Endothelial cell of umbilical vein (primary cell): ENCODE measurements at regions not wholly inside any gene's neighbourhood (a gene's known extent, or its start where the extent isn't known, plus 50 kb on each side); places are given as distances from the start of the nearest gene placed in this dataset.

Source experiments
- BruUV-seq: library from RNA; stranded (reverse); fragments of 400-500 nt; replicated peaks from 2 replicates; lab custom pipeline; 2021; lab: Mats Ljungman, UMichigan
- CTCF ChIA-PET: fragments of 300-600, 350-600 bp; sonication (Branson Sonifier 250); formaldehyde crosslinking; loops from one replicate; lab custom pipeline; 2021; ENCODE audit warnings: antibody characterized with exemption, inconsistent platforms; lab: Charles Lee
- POLR2A ChIA-PET: fragments of 300-600, 350-600 bp; sonication (Branson Sonifier 250); formaldehyde crosslinking; loops from one replicate; lab custom pipeline; 2021; ENCODE audit warnings: antibody characterized with exemption, inconsistent platforms; lab: Charles Lee
- DNase-seq: peaks from one replicate; pipeline ENCODE4 v3.0.0-alpha.2; 2011; ENCODE audit warnings: low read depth, low spot score
- FAIRE-seq: peaks from 2 replicates; lab custom pipeline; 2011; peaks lifted over from hg19 to GRCh38; lab: Jason Lieb, UNC
- H2AFZ ChIP-seq: 2 replicates; pipeline ENCODE4 v1.6.0; 2012; ENCODE audit warnings: low read depth, low read length, control low read depth, inconsistent platforms
- H3K27ac ChIP-seq: 2 replicates; pipeline ENCODE4 v1.5.1; 2011; ENCODE audit warnings: low read depth, mild to moderate bottlenecking, control low read depth, low read length, moderate library complexity; ENCODE audit not compliant: insufficient read depth
- H3K27me3 ChIP-seq, 2 experiments: 2 replicates each; pipeline versions ENCODE4 v1.6.0 to v1.6.1; 2011; ENCODE audit warnings: low read length in 2 of 2, mixed read lengths in 1 of 2; ENCODE audit not compliant: control insufficient read depth in 2 of 2, insufficient read depth in 2 of 2
- H3K36me3 ChIP-seq, 2 experiments: 2 replicates in 1 of 2; 3 replicates in 1 of 2; pipeline ENCODE4 v1.5.1; 2011; ENCODE audit warnings: low read length in 2 of 2, mild to moderate bottlenecking in 1 of 2, moderate library complexity in 1 of 2; ENCODE audit not compliant: control insufficient read depth in 2 of 2, insufficient read depth in 2 of 2; ENCODE audit errors: extremely low read depth in 1 of 2
- H3K4me1 ChIP-seq: 3 replicates; pipeline ENCODE4 v1.5.1; 2011; ENCODE audit warnings: mild to moderate bottlenecking, low read length; ENCODE audit not compliant: control insufficient read depth, insufficient read depth; ENCODE audit errors: extremely low read depth
- H3K4me2 ChIP-seq: 2 replicates; pipeline ENCODE4 v1.6.1; 2011; ENCODE audit warnings: low read length, control low read depth, mixed read lengths; ENCODE audit not compliant: insufficient read depth
- H3K4me3 ChIP-seq, 3 experiments: fragments of 200-600 bp in 1 of 3; sonication (generic), shearing (Covaris generic) in 1 of 3; replicated peaks in 1 of 3; 2 replicates each; pipeline ENCODE4 v1.5.1; 2011 to 2016; ENCODE audit warnings: control low read depth in 3 of 3, low read length in 3 of 3, mild to moderate bottlenecking in 2 of 3, inconsistent platforms in 1 of 3, low read depth in 1 of 3, moderate library complexity in 1 of 3; ENCODE audit not compliant: insufficient read depth in 1 of 3
- H3K79me2 ChIP-seq: 2 replicates; pipeline ENCODE4 v1.6.0; 2012; ENCODE audit warnings: low read length, inconsistent platforms; ENCODE audit not compliant: control insufficient read depth, insufficient read depth
- H3K9ac ChIP-seq: replicated peaks from 2 replicates; pipeline ENCODE3; 2011; ENCODE audit warnings: low read length, control low read depth; ENCODE audit not compliant: insufficient read depth; ENCODE audit errors: extremely low read depth
- H3K9me1 ChIP-seq: replicated peaks from 3 replicates; pipeline ENCODE4 v1.6.0; 2011; ENCODE audit warnings: mild to moderate bottlenecking, low read length; ENCODE audit not compliant: control insufficient read depth, insufficient read depth; ENCODE audit errors: extremely low read depth
- H3K9me3 ChIP-seq: replicated peaks from 2 replicates; pipeline ENCODE4 v1.5.1; 2012; ENCODE audit warnings: low read length, inconsistent platforms; ENCODE audit not compliant: control insufficient read depth, insufficient read depth
- H4K20me1 ChIP-seq: replicated peaks from 2 replicates; pipeline ENCODE3; 2011; ENCODE audit warnings: mild to moderate bottlenecking, low read length; ENCODE audit not compliant: control insufficient read depth, insufficient read depth; ENCODE audit errors: extremely low read depth
- EZH2 ChIP-seq: IDR thresholded peaks from 2 replicates; pipeline ENCODE4 v1.6.1; 2012; ENCODE audit warnings: borderline replicate concordance, low read depth, mild to moderate bottlenecking, moderate library complexity, low read length, inconsistent platforms; ENCODE audit not compliant: severe bottlenecking
- FOS ChIP-seq: IDR thresholded peaks from 2 replicates; pipeline ENCODE4 v1.6.1; 2011; ENCODE audit warnings: mild to moderate bottlenecking, low read length, moderate library complexity, borderline replicate concordance; ENCODE audit not compliant: insufficient read depth
- GATA2 ChIP-seq: IDR thresholded peaks from 2 replicates; pipeline ENCODE4 v1.7.0; 2011; ENCODE audit warnings: low read depth, mild to moderate bottlenecking, moderate library complexity, mixed read lengths, low read length; ENCODE audit not compliant: insufficient read length, insufficient read depth
- JUN ChIP-seq: IDR thresholded peaks from 2 replicates; pipeline ENCODE4 v1.6.1; 2011; ENCODE audit warnings: borderline replicate concordance, low read depth; ENCODE audit not compliant: insufficient read length, insufficient read depth
- MYC ChIP-seq: IDR thresholded peaks from one replicate; pipeline ENCODE4 v1.6.1; 2011; ENCODE audit warnings: mild to moderate bottlenecking, low read depth, low read length
- POLR2A ChIP-seq: IDR thresholded peaks from 2 replicates; pipeline ENCODE4 v1.6.1; 2012; ENCODE audit warnings: low read depth, mild to moderate bottlenecking, control low read depth, low read length
- POLR2AphosphoS5 ChIP-seq: IDR thresholded peaks from 2 replicates; pipeline ENCODE4 v1.6.1; 2012; ENCODE audit warnings: low read depth, mild to moderate bottlenecking, control low read depth, low read length, moderate library complexity; ENCODE audit not compliant: insufficient read depth
- dilution Hi-C: fragments of 300-500 bp; cut with MboI; formaldehyde crosslinking; loops from one replicate; pipeline ENCODE4 v1.15.0; 2019; ENCODE audit warnings: low sequenced_read_pairs; ENCODE audit not compliant: extremely low pct_ligation_motif_present
- intact Hi-C: fragments of 100-400 bp; cut with micrococcal nuclease; formaldehyde crosslinking; loops from one replicate; pipeline ENCODE4 v1.10.0; 2022
- TF ChIP-seq, protein P1 (sequence below), 2 donors: IDR thresholded peaks; 1 replicate in 1 of 2; 2 replicates in 1 of 2; pipeline ENCODE4 v1.5.1; 2011; ENCODE audit warnings: low read length in 2 of 2, mild to moderate bottlenecking in 2 of 2, moderate library complexity in 2 of 2, control low read depth in 1 of 2, inconsistent platforms in 1 of 2, low read depth in 1 of 2; ENCODE audit not compliant: insufficient read depth in 1 of 2; ENCODE audit errors: extremely low read depth in 1 of 2
- TF ChIP-seq, protein P2 (sequence below): IDR thresholded peaks from 2 replicates; pipeline ENCODE4 v1.6.1; 2011; ENCODE audit not compliant: insufficient read depth, insufficient read length

DNA sequence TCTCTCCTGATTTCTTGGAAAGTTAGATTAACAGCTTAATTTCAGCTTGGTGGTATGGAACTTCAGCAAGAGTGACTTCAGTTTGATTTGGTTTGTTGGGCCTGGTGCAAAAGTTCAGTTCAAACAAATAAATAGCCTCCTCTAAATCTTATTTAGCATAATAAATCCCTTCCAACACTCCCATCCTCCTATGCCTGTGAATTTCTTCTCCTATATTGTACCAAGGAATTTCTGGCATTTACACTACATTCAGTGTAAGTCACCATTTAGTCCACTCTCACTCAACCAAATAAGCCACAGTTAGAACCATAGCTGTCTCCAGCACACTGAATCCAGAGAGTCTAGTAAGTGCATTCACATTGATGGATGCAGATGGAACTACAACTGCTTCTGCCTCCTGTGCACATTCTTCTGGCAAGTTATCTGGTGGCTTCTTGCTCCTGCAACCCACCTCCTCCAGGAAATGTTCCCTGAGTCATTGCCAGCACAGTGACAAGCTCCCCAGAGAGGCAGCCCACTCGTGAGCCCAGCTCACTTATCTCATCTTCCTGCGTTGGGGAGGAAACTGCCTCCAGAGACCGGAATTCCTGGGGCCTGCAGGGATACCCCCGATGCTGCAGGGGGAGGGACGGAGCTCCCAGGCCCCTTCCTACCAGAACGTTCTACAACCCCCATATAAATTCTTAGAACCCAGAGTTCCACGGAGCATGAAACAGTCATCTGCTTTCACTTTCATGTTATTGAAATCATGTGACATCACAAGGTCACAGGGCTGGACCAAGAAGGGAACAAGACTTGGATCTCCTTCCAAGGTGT lies 318.3 kb downstream of the PHKB start:
- Histone ChIP-seq H3K9me1 (no peaks in the 10 kb centered on the region), H3K79me2 (no peaks in the 10 kb centered on the region), H3K4me3 (peak overlapping the region; percentile 5 to 38 (median 24)), H2AFZ (peak overlapping the region; percentile 67), H3K36me3 (no peaks in the 10 kb centered on the region), H4K20me1 (no peaks in the 10 kb centered on the region), H3K4me2 (peak overlapping the region; percentile 60), H3K27me3 (peaks cover 0 to 2% of the 10 kb centered on the region in 2 experiments), H3K27ac (no peak overlapping the region), H3K9me3 (no peaks in the 10 kb centered on the region), H3K9ac (no peak overlapping the region), H3K4me1 (peaks cover 7% of the 10 kb centered on the region)
- TF ChIP-seq JUN = no peak
- TF ChIP-seq, protein P1, sequence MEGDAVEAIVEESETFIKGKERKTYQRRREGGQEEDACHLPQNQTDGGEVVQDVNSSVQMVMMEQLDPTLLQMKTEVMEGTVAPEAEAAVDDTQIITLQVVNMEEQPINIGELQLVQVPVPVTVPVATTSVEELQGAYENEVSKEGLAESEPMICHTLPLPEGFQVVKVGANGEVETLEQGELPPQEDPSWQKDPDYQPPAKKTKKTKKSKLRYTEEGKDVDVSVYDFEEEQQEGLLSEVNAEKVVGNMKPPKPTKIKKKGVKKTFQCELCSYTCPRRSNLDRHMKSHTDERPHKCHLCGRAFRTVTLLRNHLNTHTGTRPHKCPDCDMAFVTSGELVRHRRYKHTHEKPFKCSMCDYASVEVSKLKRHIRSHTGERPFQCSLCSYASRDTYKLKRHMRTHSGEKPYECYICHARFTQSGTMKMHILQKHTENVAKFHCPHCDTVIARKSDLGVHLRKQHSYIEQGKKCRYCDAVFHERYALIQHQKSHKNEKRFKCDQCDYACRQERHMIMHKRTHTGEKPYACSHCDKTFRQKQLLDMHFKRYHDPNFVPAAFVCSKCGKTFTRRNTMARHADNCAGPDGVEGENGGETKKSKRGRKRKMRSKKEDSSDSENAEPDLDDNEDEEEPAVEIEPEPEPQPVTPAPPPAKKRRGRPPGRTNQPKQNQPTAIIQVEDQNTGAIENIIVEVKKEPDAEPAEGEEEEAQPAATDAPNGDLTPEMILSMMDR (IDR thresholded peaks at IDR 0.05; ENCODE audit: extremely low read depth in 1 of 2, insufficient read depth in 1 of 2, low read depth in 1 of 2, low read length in 2 of 2) = no peak
- TF ChIP-seq MYC = no peak
- TF ChIP-seq POLR2AphosphoS5 = peak; percentile 26
- TF ChIP-seq POLR2A = no peak
- TF ChIP-seq, protein P2, sequence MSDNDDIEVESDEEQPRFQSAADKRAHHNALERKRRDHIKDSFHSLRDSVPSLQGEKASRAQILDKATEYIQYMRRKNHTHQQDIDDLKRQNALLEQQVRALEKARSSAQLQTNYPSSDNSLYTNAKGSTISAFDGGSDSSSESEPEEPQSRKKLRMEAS = no peak
- peak; percentile 77 for TF ChIP-seq GATA2
- TF ChIP-seq FOS = peak; percentile 72
- TF ChIP-seq EZH2 = no peak
- peak; percentile 58 for DNase-seq
- dilution Hi-C loops (no loop called here), intact Hi-C loops (no loop called here)
- no TSS peak for BruUV-seq
- ChIA-PET POLR2A (no interaction called here), CTCF (interaction anchor here (1.3 to 1.6 kb wide), 3 partner anchors 37 to 648 kb away, joined by 3 to 5 read pairs (median 4); partner anchors contain the start of gene NETO2)
- FAIRE-seq = peak; percentile 62
